OCI-LY3 (cell line): ENCODE measurements at regions not wholly inside any gene's neighbourhood (a gene's known extent, or its start where the extent isn't known, plus 50 kb on each side); places are given as distances from the start of the nearest gene placed in this dataset.

Experiments
- CTCF ChIP-seq: fragments of 200-600, 300-600 bp; sonication (generic); IDR thresholded peaks from 2 replicates; pipeline ENCODE4 v1.5.1; 2014; ENCODE audit warnings: antibody characterized with exemption, low read length, low read depth
- EZH2phosphoT487 ChIP-seq: fragments of 200-600 bp; shearing (Covaris generic); IDR thresholded peaks from 2 replicates; pipeline ENCODE4 v1.6.1; 2018; ENCODE audit warnings: antibody characterized with exemption, mixed run types, low read depth

DNA sequence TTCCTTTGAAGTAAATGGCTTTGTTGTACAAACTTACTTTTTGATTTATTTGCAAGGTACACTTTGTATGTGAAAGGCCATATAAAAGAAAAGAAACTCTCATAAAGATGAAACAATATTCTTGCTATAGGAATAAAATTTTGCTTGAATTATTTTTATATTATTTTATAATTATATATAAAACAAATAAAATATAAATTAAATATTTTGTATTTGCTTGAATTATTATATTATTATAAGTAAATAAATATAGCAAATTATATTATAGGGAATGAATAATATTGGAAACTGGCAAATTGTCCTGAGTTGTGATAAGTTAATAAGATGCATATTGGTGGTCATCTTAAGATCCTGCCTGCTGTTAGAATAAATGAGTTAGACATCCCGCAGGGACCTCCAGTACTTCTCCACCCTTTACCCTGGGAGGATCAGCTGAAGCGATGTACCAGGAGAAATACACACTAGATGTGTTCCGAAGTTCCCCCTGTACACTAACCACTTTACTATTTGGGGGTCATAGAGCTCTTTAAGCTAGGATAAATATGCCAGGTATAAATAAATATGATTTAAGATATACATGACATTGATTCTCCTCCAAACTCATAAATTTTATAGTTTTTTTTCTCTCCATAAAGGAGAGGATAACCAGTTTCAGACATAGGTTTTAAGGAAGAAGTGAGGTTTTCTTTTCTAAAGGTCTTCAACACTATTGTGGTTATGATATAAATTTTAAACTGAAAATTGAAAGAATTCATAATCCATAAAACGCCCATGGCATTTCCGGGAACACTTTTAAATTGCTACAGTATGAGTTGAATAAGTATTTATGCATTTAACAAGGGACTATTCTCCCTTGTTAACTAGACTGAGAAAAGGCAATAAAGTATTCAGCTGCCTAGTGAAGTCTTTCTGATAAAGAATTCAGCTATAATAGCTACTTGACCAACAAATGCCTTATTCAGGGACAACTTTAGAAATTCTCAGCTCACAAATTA lies 486.3 kb upstream of the MARCKS start:
- no peak for TF ChIP-seq CTCF
- TF ChIP-seq EZH2phosphoT487, result no peak
